Left lung (tissue), 4 donors: ENCODE measurements at regions not wholly inside any gene's neighbourhood (a gene's known extent, or its start where the extent isn't known, plus 50 kb on each side); places are given as distances from the start of the nearest gene placed in this dataset.

Experiments
- ATAC-seq: fragments of 200-7000 bp; cut with Tn5 transposase; one replicate; pipeline ENCODE4 v1.9.1; 2020; ENCODE audit warnings: moderate library complexity
- DNase-seq, 4 donors: peaks; one replicate each; pipeline ENCODE4 v3.0.0-alpha.2; 2013 to 2020
- H3K27ac ChIP-seq, 2 donors: fragments of 200-600 bp; sonication (generic) in 1 of 2; one replicate each; pipeline versions ENCODE4 v1.5.0 to v1.8.0; 2020 to 2021
- H3K27me3 ChIP-seq, 2 donors: fragments of 200-600 bp; sonication (generic) in 1 of 2; one replicate each; pipeline versions ENCODE4 v1.5.0 to v1.8.0; 2020 to 2021
- H3K36me3 ChIP-seq, 2 donors: fragments of 200-600 bp; sonication (generic) in 1 of 2; one replicate each; pipeline versions ENCODE4 v1.5.0 to v1.8.0; 2020 to 2021
- H3K4me1 ChIP-seq, 2 donors: fragments of 200-600 bp; one replicate each; pipeline ENCODE4 v1.8.0; 2021
- H3K4me3 ChIP-seq, 2 donors: fragments of 200-600 bp; sonication (generic) in 1 of 2; one replicate each; pipeline versions ENCODE4 v1.5.0 to v1.8.0; 2020 to 2021; ENCODE audit warnings: mild to moderate bottlenecking in 1 of 2
- H3K9me3 ChIP-seq, 2 donors: fragments of 200-600 bp; sonication (generic) in 1 of 2; one replicate each; pipeline versions ENCODE4 v1.5.0 to v1.8.0; 2020 to 2021
- intact Hi-C, 2 donors: fragments of 100-400 bp; cut with DNase I; formaldehyde crosslinking; loops; one replicate each; pipeline versions ENCODE4 v1.11.2 to v1.14.2; 2022
- TF ChIP-seq, protein P1 (sequence below), 2 donors: fragments of 200-600 bp; sonication (generic) in 1 of 2; IDR thresholded peaks; one replicate each; pipeline versions ENCODE4 v1.5.0 to v1.8.0; 2021; ENCODE audit warnings: antibody characterized with exemption in 2 of 2
- donor health status: DM: no; HTN: yes; CAD: no.
- donor health status: DM: no; HTN: no; CAD: no.

DNA sequence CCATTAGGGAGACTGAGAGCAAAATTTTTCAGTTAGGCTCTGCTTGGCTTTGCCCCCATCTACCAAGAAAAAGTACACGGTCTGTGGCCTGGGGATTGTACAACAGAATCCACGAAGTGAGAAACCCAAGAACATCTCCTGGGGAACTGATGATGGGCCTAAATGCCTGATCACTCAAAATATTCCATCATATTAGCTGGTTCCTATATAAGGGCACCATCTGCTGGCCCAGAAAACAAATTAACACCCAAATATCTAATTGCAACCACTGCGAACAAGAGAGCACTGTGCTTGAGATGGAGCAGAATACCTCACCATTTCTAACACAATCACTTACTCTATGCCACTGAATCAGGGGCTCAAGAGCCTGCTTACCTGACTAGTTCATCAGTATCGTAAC lies 250.8 kb upstream of the RBMY1B start:
- H3K27ac ChIP-seq, result no peak overlapping the region
- TF ChIP-seq, protein P1, sequence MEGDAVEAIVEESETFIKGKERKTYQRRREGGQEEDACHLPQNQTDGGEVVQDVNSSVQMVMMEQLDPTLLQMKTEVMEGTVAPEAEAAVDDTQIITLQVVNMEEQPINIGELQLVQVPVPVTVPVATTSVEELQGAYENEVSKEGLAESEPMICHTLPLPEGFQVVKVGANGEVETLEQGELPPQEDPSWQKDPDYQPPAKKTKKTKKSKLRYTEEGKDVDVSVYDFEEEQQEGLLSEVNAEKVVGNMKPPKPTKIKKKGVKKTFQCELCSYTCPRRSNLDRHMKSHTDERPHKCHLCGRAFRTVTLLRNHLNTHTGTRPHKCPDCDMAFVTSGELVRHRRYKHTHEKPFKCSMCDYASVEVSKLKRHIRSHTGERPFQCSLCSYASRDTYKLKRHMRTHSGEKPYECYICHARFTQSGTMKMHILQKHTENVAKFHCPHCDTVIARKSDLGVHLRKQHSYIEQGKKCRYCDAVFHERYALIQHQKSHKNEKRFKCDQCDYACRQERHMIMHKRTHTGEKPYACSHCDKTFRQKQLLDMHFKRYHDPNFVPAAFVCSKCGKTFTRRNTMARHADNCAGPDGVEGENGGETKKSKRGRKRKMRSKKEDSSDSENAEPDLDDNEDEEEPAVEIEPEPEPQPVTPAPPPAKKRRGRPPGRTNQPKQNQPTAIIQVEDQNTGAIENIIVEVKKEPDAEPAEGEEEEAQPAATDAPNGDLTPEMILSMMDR (IDR thresholded peaks at IDR 0.05), result no peak
- no peaks in the 10 kb centered on the region for H3K4me1 ChIP-seq
- H3K27me3 ChIP-seq, result no peaks in the 10 kb centered on the region
- H3K9me3 ChIP-seq, result no peaks in the 10 kb centered on the region
- intact Hi-C loops, result no loop called here
- DNase-seq (no peak), ATAC-seq (no peak)
- H3K36me3 ChIP-seq, result no peaks in the 10 kb centered on the region
- H3K4me3 ChIP-seq, result no peak overlapping the region

DNA sequence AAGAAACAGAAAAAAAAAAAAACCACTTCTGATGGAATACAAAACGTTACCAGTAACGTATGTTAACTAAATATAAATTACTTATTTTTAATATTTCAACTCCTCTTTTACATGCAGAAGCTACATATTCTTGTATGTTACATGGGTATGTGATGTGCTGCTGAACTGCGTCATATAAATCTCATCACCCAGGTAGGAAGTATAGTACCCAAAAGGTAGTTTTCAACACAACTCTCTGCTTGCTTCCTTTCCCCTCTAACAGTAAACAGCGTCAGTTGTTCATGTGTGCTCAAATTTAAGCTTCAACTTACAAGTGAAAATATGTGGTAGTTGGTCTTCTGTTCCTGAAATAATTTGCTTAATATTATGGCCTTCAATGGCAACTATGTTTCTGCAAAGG lies 250.0 kb upstream of the RBMY1B start:
- DNase-seq, result no peak

DNA sequence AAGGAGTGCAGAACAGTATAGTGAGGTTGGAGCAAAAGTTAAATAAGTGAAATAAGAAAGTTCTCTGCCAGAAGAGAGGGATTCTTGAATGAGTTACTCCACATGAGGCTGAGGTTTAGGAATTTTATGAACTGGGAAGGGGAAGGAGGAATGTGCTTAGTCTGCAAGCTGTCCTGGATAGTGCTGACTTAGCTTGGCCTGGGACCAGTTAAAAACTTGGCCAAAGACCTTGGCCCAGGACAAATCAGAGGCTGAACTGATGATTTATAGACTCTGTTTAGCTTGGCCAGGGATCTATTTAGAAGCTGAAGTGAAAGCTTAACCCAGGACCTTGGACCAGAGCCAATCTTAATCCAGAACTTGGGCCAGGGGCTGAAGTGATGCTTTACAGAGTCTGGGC lies 244.4 kb upstream of the RBMY1B start:
- intact Hi-C loops, result no loop called here
- Histone ChIP-seq H3K27ac (no peak overlapping the region), H3K9me3 (no peaks in the 10 kb centered on the region), H3K4me1 (no peaks in the 10 kb centered on the region), H3K4me3 (no peak overlapping the region), H3K27me3 (no peaks in the 10 kb centered on the region), H3K36me3 (no peaks in the 10 kb centered on the region)
- no peak for ATAC-seq
- TF ChIP-seq, protein P1 (IDR thresholded peaks at IDR 0.05), result no peak
- DNase-seq, result no peak

More for the DNA sequence above, 250.0 kb upstream of the RBMY1B start:
- no peaks in the 10 kb centered on the region for H3K36me3 ChIP-seq
- no peaks in the 10 kb centered on the region for H3K9me3 ChIP-seq
- TF ChIP-seq, protein P1 (IDR thresholded peaks at IDR 0.05), result no peak
- intact Hi-C loops, result no loop called here
- H3K4me1 ChIP-seq, result no peaks in the 10 kb centered on the region
- H3K27ac ChIP-seq, result no peak overlapping the region
- H3K4me3 ChIP-seq, result no peak overlapping the region
- no peak for ATAC-seq
- no peaks in the 10 kb centered on the region for H3K27me3 ChIP-seq

DNA sequence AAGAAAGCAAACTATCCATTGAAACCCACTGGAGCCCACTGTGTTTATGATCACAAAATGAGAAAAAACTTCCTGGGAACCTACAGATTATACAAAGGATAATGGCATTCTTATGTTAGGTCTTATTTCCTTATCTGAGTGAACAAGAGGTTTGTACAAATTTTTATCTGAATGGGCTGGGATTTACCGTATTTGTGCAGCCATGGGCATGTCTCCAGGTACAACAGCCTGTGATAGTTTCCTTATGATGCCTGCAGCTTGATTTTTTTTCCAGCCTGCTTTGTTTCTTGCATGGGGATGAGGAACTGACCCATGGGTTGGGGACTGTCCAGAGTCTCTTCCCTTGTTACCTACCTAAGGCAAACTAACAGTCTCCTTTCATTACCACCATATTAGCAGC lies 244.0 kb upstream of the RBMY1B start:
- H3K27ac ChIP-seq, result no peak overlapping the region

DNA sequence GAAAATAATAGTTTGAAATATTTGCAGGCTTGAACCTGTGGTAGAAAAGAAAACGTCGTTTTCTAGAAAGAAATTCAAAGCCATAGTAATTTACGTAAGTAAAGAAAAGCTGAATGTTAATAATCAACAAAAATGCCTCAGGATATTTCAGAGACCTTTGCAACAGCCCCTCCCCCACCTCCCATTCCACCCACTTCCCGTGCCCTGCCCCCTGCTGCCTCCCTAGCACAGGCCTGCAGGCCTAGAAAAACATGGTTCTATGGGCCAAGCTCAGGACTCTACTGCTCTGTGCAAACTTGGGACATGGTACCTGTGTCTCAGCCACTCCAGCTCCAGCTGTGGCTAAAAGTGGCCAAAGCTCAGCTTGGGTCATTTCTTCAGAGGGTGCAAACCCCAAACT lies 223.4 kb upstream of the RBMY1B start:
- DNase-seq (no peak), ATAC-seq (no peak)
- Histone ChIP-seq H3K4me1 (no peaks in the 10 kb centered on the region), H3K36me3 (no peaks in the 10 kb centered on the region), H3K4me3 (no peak overlapping the region), H3K9me3 (no peaks in the 10 kb centered on the region), H3K27ac (no peak overlapping the region), H3K27me3 (no peaks in the 10 kb centered on the region)
- intact Hi-C loops, result no loop called here
- TF ChIP-seq, protein P1 (IDR thresholded peaks at IDR 0.05), result no peak

More for the DNA sequence above, 244.0 kb upstream of the RBMY1B start:
- intact Hi-C loops, result no loop called here
- no peak for ATAC-seq
- TF ChIP-seq, protein P1 (IDR thresholded peaks at IDR 0.05), result no peak
- H3K36me3 ChIP-seq, result no peaks in the 10 kb centered on the region
- H3K27me3 ChIP-seq, result no peaks in the 10 kb centered on the region
- no peak for DNase-seq
- no peaks in the 10 kb centered on the region for H3K9me3 ChIP-seq
- H3K4me3 ChIP-seq, result no peak overlapping the region
- no peaks in the 10 kb centered on the region for H3K4me1 ChIP-seq
